ENCODE measurements at regions not wholly inside any gene's neighbourhood (a gene's known extent, or its start where the extent isn't known, plus 50 kb on each side); places are given as distances from the start of the nearest gene placed in this dataset.

- Mint-ChIP-seq H3K36me3 (ENCODE audit: low read depth) (no peaks in the 10 kb centered on the region), H3K9me3 (peaks cover 2% of the 10 kb centered on the region), H3K4me3 (no peak overlapping the region), H3K27me3 (no peaks in the 10 kb centered on the region), H3K4me1 (no peaks in the 10 kb centered on the region), H3K27ac (no peak overlapping the region)
- DNase-seq, result no peak
- ChIA-PET POLR2A (no interaction called here), CTCF (no interaction called here)
These were observed 175.9 kb downstream of the KIF4B start for GRCh38 chr5:155189476-155189875.

GRCh38 chr5:155189981-155190380 is 176.4 kb downstream of the KIF4B start:
- Mint-ChIP-seq H3K4me1 (no peaks in the 10 kb centered on the region), H3K36me3 (ENCODE audit: low read depth) (no peaks in the 10 kb centered on the region), H3K27me3 (no peaks in the 10 kb centered on the region), H3K4me3 (no peak overlapping the region), H3K9me3 (peaks cover 2% of the 10 kb centered on the region), H3K27ac (no peak overlapping the region)
- ChIA-PET POLR2A (no interaction called here), CTCF (no interaction called here)
- no peak for DNase-seq

- H3K4me1 Mint-ChIP-seq, result no peaks in the 10 kb centered on the region
- no peaks in the 10 kb centered on the region for H3K27me3 Mint-ChIP-seq
- no peaks in the 10 kb centered on the region for H3K9me3 Mint-ChIP-seq
- no peak for DNase-seq
- H3K36me3 Mint-ChIP-seq (ENCODE audit: low read depth), result no peaks in the 10 kb centered on the region
- no peak overlapping the region for H3K4me3 Mint-ChIP-seq
- H3K27ac Mint-ChIP-seq, result no peak overlapping the region
- POLR2A ChIA-PET, result no interaction called here
- CTCF ChIA-PET, result no interaction called here
These were observed 179.5 kb downstream of the KIF4B start for GRCh38 chr5:155193029-155193428.

GRCh38 chr5:155193483-155194107 is 180.0 kb downstream of the KIF4B start:
- ChIA-PET CTCF (no interaction called here), POLR2A (no interaction called here)
- Mint-ChIP-seq H3K36me3 (ENCODE audit: low read depth) (no peaks in the 10 kb centered on the region), H3K4me3 (no peak overlapping the region), H3K4me1 (no peaks in the 10 kb centered on the region), H3K27me3 (no peaks in the 10 kb centered on the region), H3K27ac (no peak overlapping the region), H3K9me3 (no peaks in the 10 kb centered on the region)
- DNase-seq, result no peak

- H3K27ac Mint-ChIP-seq, result no peak overlapping the region
- no peak for DNase-seq
- H3K9me3 Mint-ChIP-seq, result peaks cover 9% of the 10 kb centered on the region
- no peaks in the 10 kb centered on the region for H3K4me1 Mint-ChIP-seq
- H3K36me3 Mint-ChIP-seq (ENCODE audit: low read depth), result no peaks in the 10 kb centered on the region
- no peaks in the 10 kb centered on the region for H3K27me3 Mint-ChIP-seq
- ChIA-PET CTCF (no interaction called here), POLR2A (no interaction called here)
- H3K4me3 Mint-ChIP-seq, result no peak overlapping the region
These were observed 187.1 kb downstream of the KIF4B start for GRCh38 chr5:155200608-155201007.

- Mint-ChIP-seq H3K4me3 (no peak overlapping the region), H3K4me1 (no peaks in the 10 kb centered on the region), H3K9me3 (no peaks in the 10 kb centered on the region), H3K36me3 (ENCODE audit: low read depth) (no peaks in the 10 kb centered on the region), H3K27ac (no peak overlapping the region), H3K27me3 (no peaks in the 10 kb centered on the region)
- ChIA-PET CTCF (no interaction called here), POLR2A (no interaction called here)
- no peak for DNase-seq
These were observed 198.2 kb downstream of the KIF4B start for GRCh38 chr5:155211764-155212163.

- H3K27ac Mint-ChIP-seq, result no peak overlapping the region
- H3K27me3 Mint-ChIP-seq, result no peaks in the 10 kb centered on the region
- ChIA-PET CTCF (no interaction called here), POLR2A (no interaction called here)
- H3K36me3 Mint-ChIP-seq (ENCODE audit: low read depth), result no peaks in the 10 kb centered on the region
- DNase-seq, result no peak
- no peak overlapping the region for H3K4me3 Mint-ChIP-seq
- peaks cover 2% of the 10 kb centered on the region for H3K9me3 Mint-ChIP-seq
- H3K4me1 Mint-ChIP-seq, result no peaks in the 10 kb centered on the region
These were observed 208.8 kb downstream of the KIF4B start for GRCh38 chr5:155222393-155222792.

- CTCF ChIA-PET, result interaction anchor here (0.9 kb wide), 1 partner anchor 90 kb away, joined by 3 read pairs; no protein-coding TSS in a partner anchor
These were observed 215.6 kb downstream of the KIF4B start for GRCh38 chr5:155229135-155229534.

GRCh38 chr5:155239803-155240202 is 226.2 kb downstream of the KIF4B start:
- H3K4me1 Mint-ChIP-seq, result no peaks in the 10 kb centered on the region
- no peaks in the 10 kb centered on the region for H3K36me3 Mint-ChIP-seq (ENCODE audit: low read depth)
- ChIA-PET CTCF (no interaction called here), POLR2A (no interaction called here)
- H3K27ac Mint-ChIP-seq, result no peak overlapping the region
- H3K4me3 Mint-ChIP-seq, result no peak overlapping the region
- no peak for DNase-seq
- H3K27me3 Mint-ChIP-seq, result no peaks in the 10 kb centered on the region
- H3K9me3 Mint-ChIP-seq, result peaks cover 3% of the 10 kb centered on the region

More at GRCh38 chr5:155229135-155229534, 215.6 kb downstream of the KIF4B start:
- H3K4me1 Mint-ChIP-seq, result no peaks in the 10 kb centered on the region
- no peak overlapping the region for H3K4me3 Mint-ChIP-seq
- POLR2A ChIA-PET, result no interaction called here
- no peak overlapping the region for H3K27ac Mint-ChIP-seq
- no peak for DNase-seq
- H3K27me3 Mint-ChIP-seq, result no peaks in the 10 kb centered on the region
- H3K9me3 Mint-ChIP-seq, result peaks cover 2% of the 10 kb centered on the region
- no peaks in the 10 kb centered on the region for H3K36me3 Mint-ChIP-seq (ENCODE audit: low read depth)

- Mint-ChIP-seq H3K9me3 (no peaks in the 10 kb centered on the region), H3K27me3 (no peaks in the 10 kb centered on the region), H3K36me3 (ENCODE audit: low read depth) (no peaks in the 10 kb centered on the region), H3K27ac (no peak overlapping the region), H3K4me1 (no peaks in the 10 kb centered on the region), H3K4me3 (no peak overlapping the region)
- DNase-seq, result no peak
- ChIA-PET CTCF (no interaction called here), POLR2A (no interaction called here)
These were observed 237.0 kb downstream of the KIF4B start for GRCh38 chr5:155250596-155250995.

GRCh38 chr5:155252025-155252424 is 238.5 kb downstream of the KIF4B start:
- no peak overlapping the region for H3K4me3 Mint-ChIP-seq
- POLR2A ChIA-PET, result no interaction called here
- H3K27me3 Mint-ChIP-seq, result no peaks in the 10 kb centered on the region

GRCh38 chr5:155252717-155253116 is 239.2 kb downstream of the KIF4B start:
- H3K27ac Mint-ChIP-seq, result no peak overlapping the region
- ChIA-PET POLR2A (no interaction called here), CTCF (no interaction called here)
- H3K4me1 Mint-ChIP-seq, result no peaks in the 10 kb centered on the region
- no peaks in the 10 kb centered on the region for H3K36me3 Mint-ChIP-seq (ENCODE audit: low read depth)
- no peaks in the 10 kb centered on the region for H3K27me3 Mint-ChIP-seq
- no peak overlapping the region for H3K4me3 Mint-ChIP-seq
- DNase-seq, result no peak
- no peaks in the 10 kb centered on the region for H3K9me3 Mint-ChIP-seq

More at GRCh38 chr5:155252025-155252424, 238.5 kb downstream of the KIF4B start:
- Mint-ChIP-seq H3K27ac (no peak overlapping the region), H3K9me3 (no peaks in the 10 kb centered on the region), H3K4me1 (no peaks in the 10 kb centered on the region), H3K36me3 (ENCODE audit: low read depth) (no peaks in the 10 kb centered on the region)
- CTCF ChIA-PET, result no interaction called here
- no peak for DNase-seq

- ChIA-PET POLR2A (no interaction called here), CTCF (no interaction called here)
- Mint-ChIP-seq H3K9me3 (no peaks in the 10 kb centered on the region), H3K4me1 (no peaks in the 10 kb centered on the region), H3K27me3 (no peaks in the 10 kb centered on the region), H3K27ac (no peak overlapping the region), H3K4me3 (no peak overlapping the region), H3K36me3 (ENCODE audit: low read depth) (no peaks in the 10 kb centered on the region)
- DNase-seq, result no peak
These were observed 240.8 kb downstream of the KIF4B start for GRCh38 chr5:155254399-155254798.

GRCh38 chr5:155258161-155258560 is 244.6 kb downstream of the KIF4B start:
- Mint-ChIP-seq H3K36me3 (ENCODE audit: low read depth) (no peaks in the 10 kb centered on the region), H3K27ac (no peak overlapping the region), H3K27me3 (no peaks in the 10 kb centered on the region), H3K4me3 (no peak overlapping the region), H3K4me1 (no peaks in the 10 kb centered on the region), H3K9me3 (no peaks in the 10 kb centered on the region)
- ChIA-PET POLR2A (no interaction called here), CTCF (no interaction called here)
- no peak for DNase-seq

GRCh38 chr5:155259648-155260047 is 246.1 kb downstream of the KIF4B start:
- H3K4me1 Mint-ChIP-seq, result no peaks in the 10 kb centered on the region
- no peak overlapping the region for H3K4me3 Mint-ChIP-seq
- no peak for DNase-seq
- no peaks in the 10 kb centered on the region for H3K9me3 Mint-ChIP-seq
- POLR2A ChIA-PET, result no interaction called here
- H3K27me3 Mint-ChIP-seq, result no peaks in the 10 kb centered on the region
- CTCF ChIA-PET, result no interaction called here
- H3K27ac Mint-ChIP-seq, result no peak overlapping the region
- H3K36me3 Mint-ChIP-seq (ENCODE audit: low read depth), result no peaks in the 10 kb centered on the region
